HEK293T (cell line): ENCODE measurements at regions not wholly inside any gene's neighbourhood (a gene's known extent, or its start where the extent isn't known, plus 50 kb on each side); places are given as distances from the start of the nearest gene placed in this dataset.

Source experiments
- ARNT ChIP-seq: fragments of 450-650 bp; IDR thresholded peaks from 2 replicates; pipeline ENCODE4 v1.6.1; 2017; ENCODE audit warnings: mild to moderate bottlenecking
- ELF4 ChIP-seq: fragments of 450-650 bp; IDR thresholded peaks from 2 replicates; pipeline ENCODE4 v1.6.1; 2017; ENCODE audit warnings: antibody characterized with exemption
- FOXA1 ChIP-seq: fragments of 450-650 bp; IDR thresholded peaks from 2 replicates; pipeline ENCODE4 v1.6.1; 2016; ENCODE audit warnings: mild to moderate bottlenecking
- FOXK2 ChIP-seq: fragments of 450-650 bp; IDR thresholded peaks from 2 replicates; pipeline ENCODE4 v1.6.1; 2016; ENCODE audit warnings: mild to moderate bottlenecking
- L3MBTL2 ChIP-seq: fragments of 450-650 bp; conservative IDR thresholded peaks from 2 replicates; pipeline ENCODE4 v1.6.1; 2016; ENCODE audit warnings: mild to moderate bottlenecking
- LEF1 ChIP-seq: fragments of 450-650 bp; IDR thresholded peaks from 2 replicates; pipeline ENCODE4 v1.6.1; 2017; ENCODE audit warnings: mild to moderate bottlenecking, borderline replicate concordance
- NFRKB ChIP-seq: fragments of 450-650 bp; IDR thresholded peaks from 2 replicates; pipeline ENCODE4 v1.6.1; 2016; ENCODE audit warnings: mild to moderate bottlenecking, moderate library complexity
- SP1 ChIP-seq: fragments of 450-650 bp; IDR thresholded peaks from 2 replicates; pipeline ENCODE4 v1.6.1; 2017
- SUZ12 ChIP-seq: fragments of 450-650 bp; IDR thresholded peaks from 2 replicates; pipeline ENCODE4 v1.6.1; 2016; ENCODE audit warnings: mild to moderate bottlenecking
- TARDBP ChIP-seq: fragments of 450-650 bp; IDR thresholded peaks from 2 replicates; pipeline ENCODE4 v1.6.1; 2016
- ZNF384 ChIP-seq: fragments of 450-650 bp; IDR thresholded peaks from 2 replicates; pipeline ENCODE4 v1.6.1; 2016

GRCh38 chr13:106865716-106866440, 297.9 kb upstream of the ARGLU1 start:
- no peak for TF ChIP-seq TARDBP
- no peak for TF ChIP-seq FOXK2
- no peak for TF ChIP-seq ZNF384
- no peak for TF ChIP-seq SP1
- TF ChIP-seq SUZ12, result no peak
- no peak for TF ChIP-seq ELF4
- no peak for TF ChIP-seq LEF1
- TF ChIP-seq ARNT, result no peak
- no peak for TF ChIP-seq NFRKB
- TF ChIP-seq FOXA1, result no peak
- TF ChIP-seq L3MBTL2, result no peak
